Cardiac septum (tissue), 1 donor: ENCODE measurements at regions not wholly inside any gene's neighbourhood (a gene's known extent, or its start where the extent isn't known, plus 50 kb on each side); places are given as distances from the start of the nearest gene placed in this dataset.

Experiments used
- DNase-seq: peaks from one replicate; pipeline ENCODE4 v3.0.0-alpha.2; 2020; ENCODE audit warnings: low spot score
- intact Hi-C: fragments of 100-400 bp; cut with DNase I; formaldehyde crosslinking; loops from one replicate; pipeline ENCODE4 v1.14.0; 2022
- donor health status: DM: no; HTN: no; CAD: no.

DNA sequence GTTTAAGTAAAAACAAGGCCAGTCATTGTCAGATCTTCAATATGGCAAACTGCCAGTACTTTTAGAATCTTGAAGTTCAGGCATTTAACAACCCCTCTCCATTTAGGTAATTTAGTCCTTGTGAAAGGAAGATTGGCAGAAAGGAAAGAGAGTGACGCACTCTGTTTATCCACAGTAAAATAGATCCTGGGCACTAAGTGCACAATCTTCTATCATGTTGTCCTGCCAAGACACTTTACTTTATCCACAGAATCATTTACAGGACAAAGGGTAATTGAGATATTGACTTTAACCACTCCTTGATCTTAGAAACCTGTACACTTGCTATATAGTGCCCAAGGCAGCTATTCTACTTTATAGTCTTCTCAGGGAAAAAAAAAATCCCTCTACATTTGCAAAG, 786.4 kb upstream of the SLITRK1 start:
- DNase-seq: no peak
- intact Hi-C loops: no loop called here

DNA sequence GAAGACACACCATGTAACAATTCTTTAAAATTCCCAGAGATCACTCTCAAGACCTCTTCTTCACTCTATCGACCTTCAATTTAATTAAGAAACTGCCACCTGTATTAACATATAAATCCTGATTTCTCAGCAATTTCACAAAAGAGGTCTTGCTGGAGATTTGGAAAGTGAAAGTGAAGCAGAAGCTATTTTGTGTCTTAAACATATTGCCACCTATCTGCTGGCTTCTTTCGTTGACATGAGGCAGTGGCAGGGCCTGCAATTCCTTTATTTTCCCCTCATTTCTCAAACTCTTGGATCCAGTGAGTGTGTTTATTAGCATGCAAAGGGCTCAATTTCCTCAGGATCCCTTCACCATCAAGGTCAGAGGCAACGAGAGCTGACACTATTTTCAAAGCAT, 780.2 kb upstream of the SLITRK1 start:
- no peak for DNase-seq
- intact Hi-C loops: no loop called here

DNA sequence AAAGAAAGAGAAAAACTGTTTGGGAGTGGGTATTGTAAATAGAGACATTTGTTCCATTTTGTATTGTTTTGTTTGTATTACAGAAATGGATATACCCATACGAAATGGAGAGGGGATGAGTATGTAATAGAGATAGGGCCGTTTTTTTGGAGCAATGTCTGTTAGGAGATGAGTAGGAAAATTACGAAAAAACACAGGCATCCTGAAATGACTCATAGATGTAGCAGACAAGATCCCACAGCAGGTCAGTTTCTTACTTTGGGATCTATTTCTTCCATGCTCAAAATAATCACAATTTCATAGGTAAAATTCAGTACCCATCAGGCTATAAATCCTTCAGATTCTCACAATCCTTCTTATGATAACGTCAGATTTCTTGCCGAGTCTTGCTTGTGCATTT, 779.4 kb upstream of the SLITRK1 start:
- intact Hi-C loops: no loop called here

DNA sequence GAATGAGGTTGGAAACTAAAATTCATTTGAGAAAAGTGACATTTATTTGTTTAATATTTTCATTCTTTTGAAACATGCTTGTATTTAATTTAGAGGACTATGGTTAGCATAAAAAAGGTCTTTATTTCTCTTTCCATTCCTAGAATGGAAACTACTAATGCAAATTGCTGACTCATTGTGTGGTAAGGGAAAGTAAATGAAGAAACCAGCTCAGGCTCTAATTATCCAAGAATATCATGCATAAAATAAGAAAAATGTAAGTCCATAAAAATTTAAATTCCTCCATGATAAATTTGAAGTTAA, 777.0 kb upstream of the SLITRK1 start:
- intact Hi-C loops: no loop called here

More for the DNA sequence above, 779.4 kb upstream of the SLITRK1 start:
- DNase-seq: no peak

DNA sequence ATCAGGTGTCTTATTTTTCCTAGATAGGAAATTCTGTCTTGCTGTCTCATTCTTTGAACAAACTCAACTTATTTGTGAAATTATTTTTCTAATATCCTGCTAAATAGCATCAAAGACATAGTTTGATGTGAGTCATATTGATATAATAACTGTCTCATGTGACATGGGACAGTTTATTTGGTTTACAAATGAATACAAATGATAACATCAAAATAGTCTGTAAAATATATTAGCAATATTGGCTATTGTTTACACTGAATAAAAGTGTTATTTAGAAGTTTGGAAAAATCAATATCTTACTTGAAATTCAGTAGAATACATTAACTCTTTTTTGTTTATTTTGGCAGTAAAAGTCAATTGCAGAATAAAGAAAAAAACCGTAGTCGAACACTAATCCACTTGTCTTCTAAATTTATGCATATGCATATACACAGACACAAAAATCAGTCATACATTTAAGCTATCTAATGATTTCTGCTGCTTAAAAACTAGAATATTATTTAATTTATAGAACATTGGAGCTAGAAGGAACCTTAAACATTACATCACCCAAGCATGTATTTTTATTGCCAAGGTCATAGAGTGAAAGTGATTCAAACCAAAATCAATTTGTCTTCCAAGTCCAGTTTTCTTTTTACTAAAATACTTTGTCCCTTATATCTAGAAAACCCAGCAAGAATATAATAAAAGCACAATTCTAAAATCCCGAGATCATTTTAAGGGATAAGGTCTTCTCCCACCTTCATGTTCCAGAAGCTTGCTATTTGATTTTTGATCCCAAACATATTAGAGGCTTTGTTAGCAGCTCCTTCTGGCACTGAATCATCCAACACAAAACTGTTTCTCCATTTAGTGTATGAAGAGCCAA, 776.5 kb upstream of the SLITRK1 start:
- intact Hi-C loops: no loop called here
- DNase-seq: no peak

More for the DNA sequence above, 777.0 kb upstream of the SLITRK1 start:
- DNase-seq: no peak

DNA sequence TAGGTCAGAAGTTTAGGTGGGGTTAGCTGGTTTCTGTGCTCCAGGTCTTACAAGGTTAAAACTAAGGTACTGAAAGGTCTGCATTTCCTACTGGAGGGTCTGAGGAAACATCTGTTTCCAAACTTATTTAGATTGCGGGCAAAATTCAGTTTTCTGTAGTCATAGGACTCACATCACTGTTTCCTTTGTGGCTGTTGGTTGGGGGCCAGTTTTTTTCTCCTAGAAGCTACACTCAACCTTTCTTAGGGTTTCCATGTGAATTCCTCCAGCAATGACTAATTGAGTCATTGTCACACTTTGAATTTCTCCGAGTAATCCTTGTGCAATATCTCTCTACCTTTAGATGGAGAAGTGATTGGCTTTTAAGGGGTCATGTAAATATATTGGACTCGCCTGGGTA, 773.4 kb upstream of the SLITRK1 start:
- intact Hi-C loops: no loop called here
- no peak for DNase-seq

DNA sequence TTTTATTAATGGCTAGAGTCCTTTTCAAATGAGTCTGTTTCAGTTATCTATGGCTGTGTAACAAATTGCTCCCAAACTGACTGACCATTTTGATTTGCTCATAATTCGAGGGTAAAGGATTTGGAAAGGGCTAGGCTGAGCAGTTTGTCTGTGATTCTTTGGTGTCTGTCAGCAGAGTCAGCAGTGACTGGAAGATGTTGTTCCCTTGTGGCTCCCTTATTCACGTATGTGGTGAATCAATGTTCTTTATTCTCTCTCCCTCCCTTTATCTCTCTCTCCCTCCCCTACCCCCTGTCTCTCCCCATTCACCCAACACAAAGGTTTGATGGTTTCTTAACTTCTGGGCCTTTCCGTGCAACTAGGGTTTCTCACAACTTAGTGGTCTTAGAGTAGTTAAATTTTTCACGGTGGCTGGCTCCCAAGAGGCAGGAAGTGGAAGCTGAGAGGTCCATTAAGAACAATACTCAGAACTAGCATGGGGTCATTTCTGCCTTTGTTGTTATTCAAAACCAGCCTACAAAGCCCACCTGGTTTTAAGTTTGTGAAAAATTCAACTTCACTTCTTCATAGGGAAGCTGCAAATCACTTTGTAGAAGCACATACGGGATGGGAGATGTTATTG, 772.5 kb upstream of the SLITRK1 start:
- intact Hi-C loops: no loop called here
- no peak for DNase-seq

DNA sequence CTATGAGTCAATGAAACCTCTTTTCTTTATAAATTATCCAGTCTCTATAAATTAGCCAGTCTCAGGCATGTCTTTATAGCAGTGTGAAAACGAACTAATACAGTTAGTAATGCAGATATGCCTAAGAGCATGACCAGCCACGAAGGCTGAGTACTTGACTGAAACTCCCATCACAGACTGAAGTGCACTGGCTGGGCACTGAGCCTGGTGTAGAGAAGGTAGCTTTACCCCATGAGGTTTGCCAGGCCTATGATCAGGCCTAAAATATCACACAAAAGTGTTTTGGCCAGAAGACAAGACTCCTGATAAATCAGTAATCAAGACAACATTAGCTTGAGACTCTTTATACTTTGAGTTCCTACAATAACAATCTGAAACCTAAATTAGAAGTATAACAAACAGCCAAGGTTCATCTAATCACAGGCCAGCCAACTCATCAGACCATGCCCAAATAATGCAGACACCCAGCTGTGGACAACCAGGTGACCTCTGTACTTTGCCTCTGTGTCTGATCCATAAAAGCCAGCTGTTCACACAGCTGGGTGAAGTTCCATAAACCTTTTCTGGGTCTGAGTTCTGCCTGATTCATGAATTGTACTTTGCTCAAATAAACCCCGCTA, 771.8 kb upstream of the SLITRK1 start:
- DNase-seq: peak; percentile 66
- intact Hi-C loops: no loop called here

DNA sequence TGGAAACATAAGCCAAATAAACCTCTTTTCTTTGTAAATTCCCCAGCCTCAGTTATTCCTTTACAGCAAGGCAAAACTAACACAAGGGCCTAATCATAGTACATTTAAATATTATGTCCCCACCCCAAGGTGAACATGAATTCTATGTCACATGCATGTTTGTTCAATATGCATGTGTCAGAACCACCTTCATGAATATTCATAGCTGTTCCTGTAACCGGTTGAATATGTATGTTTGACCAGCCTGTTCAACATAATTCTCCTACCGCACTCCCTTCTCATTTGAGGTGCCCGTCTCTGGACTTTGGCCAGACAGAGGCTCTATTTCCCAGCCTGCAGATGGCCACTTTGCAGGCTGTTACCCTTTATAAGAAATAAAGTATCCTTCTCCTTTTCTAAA, 769.4 kb upstream of the SLITRK1 start:
- intact Hi-C loops: no loop called here
- no peak for DNase-seq

DNA sequence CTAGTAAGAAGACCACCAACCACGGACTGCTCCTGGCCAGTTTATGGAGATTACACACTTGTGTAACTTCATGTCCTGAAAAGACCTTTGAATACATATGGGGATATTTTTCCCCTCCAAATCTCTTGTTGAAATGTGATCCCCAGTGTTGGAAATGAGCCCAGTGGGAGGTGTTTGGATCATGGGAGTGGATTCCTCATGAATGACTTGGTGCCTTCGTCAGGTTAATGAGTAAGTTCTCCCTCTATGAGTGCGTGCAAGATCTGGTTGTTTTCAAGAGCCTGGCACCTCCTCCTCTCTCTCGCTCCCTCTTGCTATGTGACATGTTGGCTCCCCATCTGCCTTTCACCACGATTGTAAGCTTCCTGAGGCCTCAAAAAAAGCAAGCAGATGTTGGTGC, 769.0 kb upstream of the SLITRK1 start:
- no peak for DNase-seq
- intact Hi-C loops: no loop called here

DNA sequence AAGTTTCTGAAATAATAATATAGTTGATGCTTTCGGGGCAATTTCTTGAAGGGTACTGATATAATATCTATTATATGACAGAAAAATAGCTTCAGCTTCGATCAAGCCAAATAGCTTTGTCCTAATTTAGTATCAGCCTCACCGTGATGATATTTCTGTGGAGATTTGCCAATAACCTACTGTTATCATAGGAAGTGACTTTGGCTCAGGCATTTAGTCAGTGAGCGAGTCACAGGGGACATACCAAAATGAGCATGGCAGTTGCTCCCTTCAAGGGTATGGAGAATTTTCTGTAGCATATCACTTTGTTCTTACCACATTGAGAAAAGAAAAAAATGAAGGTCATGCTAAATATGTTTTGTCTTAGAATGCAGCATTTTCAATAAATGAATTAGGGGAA, 767.6 kb upstream of the SLITRK1 start:
- intact Hi-C loops: no loop called here

DNA sequence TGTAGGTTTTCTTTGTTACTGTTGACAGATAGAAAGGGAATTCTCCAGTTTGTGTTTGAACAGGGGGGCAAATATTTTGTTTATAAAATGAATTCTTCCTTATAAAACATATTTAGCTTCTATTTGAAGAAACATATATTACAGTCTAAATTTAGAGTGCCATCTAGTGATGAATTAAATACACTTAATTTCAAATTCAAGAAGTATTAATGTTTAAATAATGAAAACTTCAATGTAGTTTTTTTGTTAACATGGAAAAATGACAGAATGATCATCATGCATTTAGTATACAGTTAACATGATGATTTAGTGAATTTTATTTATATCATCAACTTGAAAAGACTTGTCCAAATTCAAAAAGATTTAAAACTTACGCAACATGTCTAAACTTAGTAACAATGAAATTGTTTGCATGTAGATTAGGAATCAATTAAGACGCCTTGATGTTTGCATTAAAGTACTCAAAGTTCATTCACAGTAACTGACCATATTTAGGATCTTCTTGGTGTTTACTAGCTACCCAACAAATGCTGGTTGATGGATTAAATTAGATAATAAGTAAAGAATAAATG, 765.9 kb upstream of the SLITRK1 start:
- DNase-seq: no peak
- intact Hi-C loops: no loop called here

More for the DNA sequence above, 767.6 kb upstream of the SLITRK1 start:
- no peak for DNase-seq

DNA sequence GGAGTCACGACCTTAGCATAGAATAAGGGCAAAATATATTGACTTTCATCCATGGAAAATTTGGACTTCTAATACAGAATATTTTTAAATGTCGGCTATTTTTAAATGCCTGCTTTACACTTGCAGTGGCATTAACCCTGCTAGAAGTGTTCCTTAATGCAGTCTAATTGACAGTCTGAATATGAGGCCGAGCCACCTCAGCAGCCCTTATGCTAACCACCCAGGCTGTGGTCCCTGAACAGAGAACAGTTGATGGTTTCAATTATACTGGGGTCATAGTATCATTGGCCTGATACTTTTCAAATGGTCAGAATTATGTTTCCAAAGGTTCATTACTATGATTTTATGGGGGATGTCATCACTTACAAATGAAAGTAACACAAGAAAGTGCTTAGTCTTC, 764.7 kb upstream of the SLITRK1 start:
- intact Hi-C loops: no loop called here
- DNase-seq: no peak

DNA sequence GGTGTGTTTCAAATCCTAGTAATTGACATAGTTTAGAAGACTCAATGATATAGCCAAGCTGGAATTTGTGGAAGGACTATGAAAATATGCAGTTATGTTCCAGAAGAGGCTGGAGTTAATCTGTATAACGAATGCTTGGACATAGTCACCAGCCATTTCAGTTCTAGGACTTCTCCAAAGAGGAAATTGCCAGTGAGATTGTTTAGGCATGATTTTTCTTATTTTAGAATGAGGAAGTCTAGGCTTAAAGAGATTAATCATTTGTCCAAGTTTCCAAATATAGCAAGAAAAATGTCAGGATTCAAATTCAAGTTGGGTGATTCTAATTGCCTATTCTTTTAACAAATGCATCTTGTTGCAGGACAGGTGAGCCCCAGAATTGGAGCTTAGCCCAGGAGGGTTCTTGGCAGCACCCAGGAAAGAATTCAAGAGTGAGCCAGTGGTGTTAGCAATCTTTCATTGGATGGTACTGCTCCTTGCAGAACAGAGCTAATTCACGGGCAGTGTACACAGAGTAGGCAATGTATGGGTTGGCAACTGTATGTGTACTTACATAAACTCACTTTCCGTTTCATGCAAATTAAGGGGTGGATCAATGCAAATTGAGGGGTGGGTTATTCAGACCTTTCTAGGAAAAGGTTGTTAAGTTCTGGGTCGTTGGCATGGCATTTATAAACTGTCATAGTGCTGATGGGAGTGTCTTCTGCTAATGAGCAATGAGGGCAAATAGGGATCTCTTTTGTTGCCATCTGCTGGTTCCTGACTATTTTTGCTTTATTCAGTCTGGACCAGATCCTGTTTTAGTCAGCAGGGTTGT, 763.1 kb upstream of the SLITRK1 start:
- no peak for DNase-seq
- intact Hi-C loops: no loop called here

DNA sequence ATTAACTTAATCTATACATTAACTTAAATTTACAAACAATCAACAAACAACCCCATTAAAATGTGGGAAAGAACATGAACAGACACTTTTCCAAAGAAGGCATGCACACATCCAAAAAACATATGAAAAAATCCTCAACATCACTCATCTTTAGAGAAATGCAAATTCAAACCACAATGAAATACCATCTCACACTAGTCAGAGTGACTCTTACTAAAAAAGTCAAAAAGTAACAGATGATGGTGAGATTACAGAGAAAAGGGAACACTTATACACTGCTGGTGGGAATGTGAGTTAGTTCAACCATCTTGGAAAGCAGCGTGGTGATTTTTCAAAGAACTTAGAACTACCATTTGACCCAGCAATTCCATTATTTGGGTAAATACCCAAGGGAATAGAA, 759.2 kb upstream of the SLITRK1 start:
- DNase-seq: no peak
- intact Hi-C loops: no loop called here

DNA sequence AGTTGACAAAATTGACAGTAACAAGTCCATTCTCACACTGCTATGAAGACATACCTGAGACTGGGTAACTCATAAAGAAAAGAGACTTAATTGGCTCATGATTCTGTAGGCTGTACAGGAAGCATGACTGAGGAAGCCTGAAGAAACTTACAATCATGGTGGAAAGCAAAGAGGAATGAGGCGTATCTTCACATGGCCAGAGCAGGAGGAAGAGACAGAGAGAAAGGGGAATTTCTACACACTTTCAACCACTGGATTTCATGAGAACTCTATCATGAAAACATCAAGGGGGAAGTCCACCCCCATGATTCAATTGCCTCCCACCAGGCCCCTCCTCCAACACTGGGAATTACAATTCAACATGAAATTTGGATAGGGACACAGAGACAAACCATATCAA, 758.4 kb upstream of the SLITRK1 start:
- no peak for DNase-seq
- intact Hi-C loops: no loop called here

DNA sequence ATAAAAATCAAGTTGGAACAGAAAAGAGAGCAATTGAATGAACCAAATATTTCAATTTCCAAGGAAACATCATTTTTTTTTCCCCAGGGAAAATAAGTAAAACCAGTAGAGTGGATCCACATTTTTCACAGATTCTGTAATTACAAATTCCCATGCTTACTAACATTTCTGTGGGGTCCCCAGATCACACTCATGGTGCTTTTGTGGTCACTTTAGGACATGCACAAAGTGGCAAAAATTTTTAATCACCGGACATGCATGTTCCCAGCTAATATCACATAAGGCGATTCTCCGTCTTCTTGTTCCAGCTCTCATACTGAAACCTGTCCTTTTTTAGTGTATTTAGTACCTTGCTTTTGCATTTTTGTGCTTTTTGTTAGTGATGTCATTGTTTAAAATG, 748.2 kb upstream of the SLITRK1 start:
- no peak for DNase-seq
- intact Hi-C loops: no loop called here

DNA sequence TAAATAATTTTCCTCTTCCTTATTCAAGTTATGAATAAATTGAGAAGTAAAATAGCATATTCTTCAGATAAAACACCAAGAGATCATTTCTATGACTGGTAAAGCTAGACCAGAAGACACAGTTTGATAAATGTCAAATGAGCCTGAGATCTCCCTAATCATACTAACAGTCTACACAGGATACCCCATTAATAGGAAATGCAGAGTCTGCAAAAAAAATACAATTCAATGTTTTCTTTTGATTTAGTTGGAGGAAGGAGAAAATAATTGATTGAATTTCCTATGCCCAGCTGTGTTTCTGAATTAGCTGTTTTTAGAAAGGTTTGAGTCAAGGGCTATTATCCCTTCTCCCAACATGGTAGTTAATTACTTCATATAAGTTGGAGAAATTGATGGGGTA, 734.6 kb upstream of the SLITRK1 start:
- intact Hi-C loops: no loop called here
- DNase-seq: no peak

DNA sequence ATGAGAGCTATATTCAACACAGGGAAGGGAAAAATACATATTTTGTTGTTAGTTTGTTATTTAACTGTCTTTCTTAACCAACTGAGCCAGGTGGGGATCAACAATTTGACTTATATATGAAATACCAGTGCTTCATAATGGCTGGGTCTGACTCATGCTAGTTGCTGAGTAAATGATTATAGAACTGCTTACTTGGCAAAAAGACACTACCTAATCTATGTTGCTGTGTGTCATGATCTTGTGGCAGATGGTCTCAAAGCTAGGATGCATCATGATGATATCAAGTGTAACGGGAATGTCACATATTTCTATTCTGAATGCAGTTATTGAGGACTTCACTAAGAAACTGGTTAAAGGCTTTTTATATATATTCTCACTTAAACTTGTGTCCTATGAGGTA, 727.4 kb upstream of the SLITRK1 start:
- intact Hi-C loops: no loop called here

More for the DNA sequence above, 727.4 kb upstream of the SLITRK1 start:
- DNase-seq: no peak
